Osteocyte (in vitro differentiated cells): ENCODE measurements at regions not wholly inside any gene's neighbourhood (a gene's known extent, or its start where the extent isn't known, plus 50 kb on each side); places are given as distances from the start of the nearest gene placed in this dataset.
A peak's percentile ranks its signal among the peaks of the same experiment; 100 is the strongest.

Source experiments
- DNase-seq: peaks from one replicate; pipeline ENCODE4 v3.0.0; 2021; ENCODE audit warnings: mixed read lengths; ENCODE audit not compliant: unreplicated experiment; ENCODE audit errors: extremely low spot score
- H3K27ac Mint-ChIP-seq: one replicate; pipeline ENCODE4 v1.8.0; 2021; ENCODE audit warnings: mild to moderate bottlenecking, mixed read lengths; ENCODE audit not compliant: unreplicated experiment
- H3K27me3 Mint-ChIP-seq: one replicate; pipeline ENCODE4 v1.8.0; 2021; ENCODE audit warnings: mixed read lengths; ENCODE audit not compliant: unreplicated experiment
- H3K36me3 Mint-ChIP-seq: one replicate; pipeline ENCODE4 v1.8.0; 2021; ENCODE audit warnings: mixed read lengths; ENCODE audit not compliant: unreplicated experiment
- H3K4me1 Mint-ChIP-seq: one replicate; pipeline ENCODE4 v1.8.0; 2021; ENCODE audit warnings: mixed read lengths; ENCODE audit not compliant: unreplicated experiment
- H3K4me3 Mint-ChIP-seq: one replicate; pipeline ENCODE4 v1.8.0; 2021; ENCODE audit warnings: mild to moderate bottlenecking, moderate library complexity, mixed read lengths; ENCODE audit not compliant: unreplicated experiment
- H3K9me3 Mint-ChIP-seq: one replicate; pipeline ENCODE4 v1.8.0; 2021; ENCODE audit warnings: mixed read lengths; ENCODE audit not compliant: unreplicated experiment
- TF ChIP-seq, protein P1 (sequence below): fragments of 200-600 bp; sonication (generic); IDR thresholded peaks from 2 replicates; pipeline ENCODE4 v1.5.0; 2021; ENCODE audit warnings: antibody characterized with exemption, mild to moderate bottlenecking, moderate library complexity

DNA sequence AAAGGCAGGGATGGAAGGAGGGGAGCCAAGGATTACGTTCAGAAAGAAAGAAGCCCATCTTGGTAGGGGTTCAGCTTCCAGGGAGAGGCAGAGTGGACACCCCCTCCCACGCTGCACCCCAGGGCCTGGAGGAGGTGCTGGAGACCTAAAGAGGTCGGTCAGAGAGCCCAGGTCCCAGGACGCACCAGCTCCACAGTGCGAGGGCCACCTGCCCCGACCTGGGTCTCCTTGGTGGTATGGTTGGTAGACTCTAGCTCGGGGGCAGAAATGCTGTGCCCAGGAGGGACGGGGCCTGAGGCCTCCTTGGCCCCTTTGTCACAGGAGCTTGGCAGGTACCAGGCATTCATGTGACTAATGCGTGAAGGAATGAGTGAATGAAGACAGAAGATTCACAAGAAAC lies 87.1 kb upstream of the RAB6C start:
- H3K4me3 Mint-ChIP-seq = no peak overlapping the region
- no peaks in the 10 kb centered on the region for H3K9me3 Mint-ChIP-seq
- DNase-seq = no peak
- no peaks in the 10 kb centered on the region for H3K36me3 Mint-ChIP-seq
- H3K4me1 Mint-ChIP-seq = no peaks in the 10 kb centered on the region
- TF ChIP-seq, protein P1, sequence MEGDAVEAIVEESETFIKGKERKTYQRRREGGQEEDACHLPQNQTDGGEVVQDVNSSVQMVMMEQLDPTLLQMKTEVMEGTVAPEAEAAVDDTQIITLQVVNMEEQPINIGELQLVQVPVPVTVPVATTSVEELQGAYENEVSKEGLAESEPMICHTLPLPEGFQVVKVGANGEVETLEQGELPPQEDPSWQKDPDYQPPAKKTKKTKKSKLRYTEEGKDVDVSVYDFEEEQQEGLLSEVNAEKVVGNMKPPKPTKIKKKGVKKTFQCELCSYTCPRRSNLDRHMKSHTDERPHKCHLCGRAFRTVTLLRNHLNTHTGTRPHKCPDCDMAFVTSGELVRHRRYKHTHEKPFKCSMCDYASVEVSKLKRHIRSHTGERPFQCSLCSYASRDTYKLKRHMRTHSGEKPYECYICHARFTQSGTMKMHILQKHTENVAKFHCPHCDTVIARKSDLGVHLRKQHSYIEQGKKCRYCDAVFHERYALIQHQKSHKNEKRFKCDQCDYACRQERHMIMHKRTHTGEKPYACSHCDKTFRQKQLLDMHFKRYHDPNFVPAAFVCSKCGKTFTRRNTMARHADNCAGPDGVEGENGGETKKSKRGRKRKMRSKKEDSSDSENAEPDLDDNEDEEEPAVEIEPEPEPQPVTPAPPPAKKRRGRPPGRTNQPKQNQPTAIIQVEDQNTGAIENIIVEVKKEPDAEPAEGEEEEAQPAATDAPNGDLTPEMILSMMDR = no peak
- no peak overlapping the region for H3K27ac Mint-ChIP-seq
- H3K27me3 Mint-ChIP-seq = no peaks in the 10 kb centered on the region

DNA sequence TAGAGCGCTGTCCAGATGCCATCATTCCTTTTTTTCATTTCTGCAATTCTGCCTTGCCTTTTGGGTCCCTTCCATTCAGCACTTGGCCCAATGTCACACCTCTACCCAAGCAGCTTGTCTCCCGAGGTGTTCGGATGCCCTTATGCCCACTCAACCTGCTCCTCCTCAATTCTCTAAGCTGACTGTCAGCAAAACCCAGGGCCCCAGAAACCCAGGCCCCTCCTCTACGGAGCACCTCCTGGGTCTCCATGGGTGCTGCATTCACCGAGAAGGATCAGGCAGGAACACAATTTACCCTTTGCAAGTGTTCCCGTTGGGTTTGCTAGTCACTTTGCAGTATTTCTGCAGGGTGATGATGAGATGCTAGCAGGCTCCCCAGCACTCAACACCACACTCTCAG lies 86.7 kb upstream of the RAB6C start:
- Mint-ChIP-seq H3K27me3 (no peaks in the 10 kb centered on the region), H3K4me3 (no peak overlapping the region), H3K9me3 (no peaks in the 10 kb centered on the region), H3K27ac (no peak overlapping the region), H3K36me3 (no peaks in the 10 kb centered on the region), H3K4me1 (no peaks in the 10 kb centered on the region)
- TF ChIP-seq, protein P1 = no peak
- DNase-seq = peak; percentile 75

DNA sequence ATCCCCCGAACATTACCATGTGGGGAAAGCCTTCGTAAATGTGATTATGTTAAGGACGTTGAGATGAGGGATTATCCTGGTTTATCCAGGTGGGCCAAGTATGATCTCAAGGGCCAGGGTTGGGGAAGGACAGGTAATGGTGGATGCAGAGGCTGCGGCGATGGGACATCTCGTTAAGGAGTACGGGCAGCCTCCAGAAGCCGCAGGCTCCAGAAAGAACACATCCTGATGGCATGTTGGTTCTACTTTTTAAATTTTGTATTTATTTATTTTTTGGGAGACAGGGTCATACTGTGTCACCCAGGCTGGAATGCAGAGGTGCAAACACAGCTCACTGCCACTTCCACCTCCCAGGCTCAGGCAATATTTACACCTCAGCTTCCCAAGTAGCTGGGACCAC lies 86.2 kb upstream of the RAB6C start:
- DNase-seq = peak; percentile 57
- TF ChIP-seq, protein P1 = no peak
- Mint-ChIP-seq H3K27ac (no peak overlapping the region), H3K27me3 (no peaks in the 10 kb centered on the region), H3K36me3 (no peaks in the 10 kb centered on the region), H3K4me1 (no peaks in the 10 kb centered on the region), H3K9me3 (no peaks in the 10 kb centered on the region), H3K4me3 (no peak overlapping the region)

DNA sequence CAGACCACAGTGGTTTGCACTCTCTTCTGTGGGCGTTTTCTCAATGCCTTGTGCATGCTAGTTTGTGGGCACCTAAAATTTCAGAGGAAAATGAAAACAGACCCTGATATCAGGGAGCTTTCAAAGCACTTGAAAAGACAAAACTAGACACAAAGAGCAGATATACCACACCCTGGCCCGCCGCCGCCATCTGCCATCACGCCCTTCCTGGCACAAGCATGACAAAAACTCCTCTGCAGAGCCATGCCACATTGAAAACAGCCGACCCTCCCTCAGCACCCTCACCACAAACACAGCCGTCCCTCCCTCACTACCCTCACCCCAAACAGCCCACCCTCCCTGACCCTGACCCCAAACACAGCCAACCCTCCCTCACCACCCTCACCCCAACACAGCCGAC lies 84.8 kb upstream of the RAB6C start:
- TF ChIP-seq, protein P1 = no peak
- peak; percentile 66 for DNase-seq
- no peak overlapping the region for H3K4me3 Mint-ChIP-seq
- no peaks in the 10 kb centered on the region for H3K27me3 Mint-ChIP-seq
- H3K9me3 Mint-ChIP-seq = peaks cover 4% of the 10 kb centered on the region
- H3K27ac Mint-ChIP-seq = no peak overlapping the region
- no peaks in the 10 kb centered on the region for H3K4me1 Mint-ChIP-seq
- H3K36me3 Mint-ChIP-seq = no peaks in the 10 kb centered on the region

DNA sequence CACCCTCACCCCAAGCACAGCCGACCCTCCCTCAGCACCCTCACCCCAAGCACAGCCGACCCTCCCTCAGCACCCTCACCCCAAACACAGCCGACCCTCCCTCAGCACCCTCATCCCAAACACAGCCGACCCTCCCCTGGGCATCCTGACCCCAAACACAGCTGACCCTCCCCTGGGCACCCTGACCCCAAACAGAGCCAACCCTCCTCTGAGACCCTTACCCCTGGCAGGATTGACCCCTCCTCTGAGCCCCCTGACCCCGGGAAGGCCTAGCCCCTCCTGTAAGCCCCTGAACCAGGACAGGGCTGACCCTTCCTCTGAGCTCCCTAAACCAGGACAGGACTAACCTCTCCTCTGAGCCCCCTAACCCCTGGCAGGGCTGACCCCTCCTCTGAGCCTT lies 84.4 kb upstream of the RAB6C start:
- Mint-ChIP-seq H3K27me3 (no peaks in the 10 kb centered on the region), H3K9me3 (peaks cover 4% of the 10 kb centered on the region)
- TF ChIP-seq, protein P1 = no peak

More for the DNA sequence above, 84.4 kb upstream of the RAB6C start:
- H3K4me3 Mint-ChIP-seq = no peak overlapping the region
- no peaks in the 10 kb centered on the region for H3K36me3 Mint-ChIP-seq
- H3K4me1 Mint-ChIP-seq = no peaks in the 10 kb centered on the region
- DNase-seq = peak; percentile 56
- no peak overlapping the region for H3K27ac Mint-ChIP-seq
